Fibroblast of lung (primary cell): ENCODE measurements at regions not wholly inside any gene's neighbourhood (a gene's known extent, or its start where the extent isn't known, plus 50 kb on each side); places are given as distances from the start of the nearest gene placed in this dataset.

Experiments used
- DNase-seq, 2 donors: peaks; one replicate each; pipeline versions ENCODE4 v3.0.0 to v3.0.0-alpha.2; 2010; ENCODE audit warnings: low read depth in 2 of 2
- H2AFZ ChIP-seq: 2 replicates; pipeline ENCODE4 v1.5.1; 2012; ENCODE audit warnings: low read length, control low read depth, inconsistent platforms
- H3K27ac ChIP-seq: 2 replicates; pipeline ENCODE4 v1.5.1; 2011; ENCODE audit warnings: low read length, control low read depth; ENCODE audit not compliant: insufficient read depth
- H3K27me3 ChIP-seq: 2 replicates; pipeline ENCODE4 v1.5.1; 2011; ENCODE audit warnings: mild to moderate bottlenecking, low read length; ENCODE audit not compliant: control insufficient read depth, insufficient read depth
- H3K36me3 ChIP-seq: 2 replicates; pipeline ENCODE4 v1.5.1; 2011; ENCODE audit warnings: low read length; ENCODE audit not compliant: control insufficient read depth, insufficient read depth
- H3K4me1 ChIP-seq: 2 replicates; pipeline ENCODE4 v1.5.1; 2011; ENCODE audit warnings: low read length; ENCODE audit not compliant: control insufficient read depth, insufficient read depth; ENCODE audit errors: extremely low read depth
- H3K4me2 ChIP-seq: 2 replicates; pipeline ENCODE4 v1.5.1; 2011; ENCODE audit warnings: low read length, control low read depth; ENCODE audit not compliant: insufficient read depth; ENCODE audit errors: extremely low read depth
- H3K4me3 ChIP-seq, 4 experiments: fragments of 200-600 bp in 1 of 4; sonication (generic) in 1 of 4; replicated peaks in 1 of 4; 2 replicates each; pipeline ENCODE4 v1.5.1; 2011 to 2016; ENCODE audit warnings: low read length in 4 of 4, low read depth in 3 of 4, mild to moderate bottlenecking in 3 of 4, control low read depth in 2 of 4, inconsistent platforms in 1 of 4, mixed read lengths in 1 of 4; ENCODE audit not compliant: insufficient read depth in 1 of 4; ENCODE audit errors: control extremely low read depth in 1 of 4
- H3K79me2 ChIP-seq: 2 replicates; pipeline ENCODE4 v1.5.1; 2012; ENCODE audit warnings: mild to moderate bottlenecking, low read length, inconsistent platforms; ENCODE audit not compliant: control insufficient read depth, insufficient read depth
- H3K9ac ChIP-seq: 2 replicates; pipeline ENCODE4 v1.5.1; 2011; ENCODE audit warnings: mild to moderate bottlenecking, low read length, control low read depth; ENCODE audit not compliant: insufficient read depth
- H3K9me3 ChIP-seq: 2 replicates; pipeline ENCODE4 v1.5.1; 2012; ENCODE audit warnings: low read depth, low read length; ENCODE audit not compliant: control insufficient read depth, insufficient read depth
- H4K20me1 ChIP-seq: 2 replicates; pipeline ENCODE4 v1.5.1; 2011; ENCODE audit warnings: low read length; ENCODE audit not compliant: control insufficient read depth, insufficient read depth; ENCODE audit errors: extremely low read depth
- EZH2 ChIP-seq: IDR thresholded peaks from 2 replicates; pipeline ENCODE4 v1.5.1; 2012; ENCODE audit warnings: low read length, control low read depth, mild to moderate bottlenecking; ENCODE audit errors: missing control alignments
- TF ChIP-seq, protein P1 (sequence below), 2 donors: IDR thresholded peaks in 1 of 2; conservative IDR thresholded peaks in 1 of 2; 1 replicate in 1 of 2; 2 replicates in 1 of 2; pipeline ENCODE4 v1.5.1; 2011 to 2012; ENCODE audit warnings: low read length in 2 of 2, control low read depth in 1 of 2, inconsistent platforms in 1 of 2, low read depth in 1 of 2, mild to moderate bottlenecking in 1 of 2

DNA sequence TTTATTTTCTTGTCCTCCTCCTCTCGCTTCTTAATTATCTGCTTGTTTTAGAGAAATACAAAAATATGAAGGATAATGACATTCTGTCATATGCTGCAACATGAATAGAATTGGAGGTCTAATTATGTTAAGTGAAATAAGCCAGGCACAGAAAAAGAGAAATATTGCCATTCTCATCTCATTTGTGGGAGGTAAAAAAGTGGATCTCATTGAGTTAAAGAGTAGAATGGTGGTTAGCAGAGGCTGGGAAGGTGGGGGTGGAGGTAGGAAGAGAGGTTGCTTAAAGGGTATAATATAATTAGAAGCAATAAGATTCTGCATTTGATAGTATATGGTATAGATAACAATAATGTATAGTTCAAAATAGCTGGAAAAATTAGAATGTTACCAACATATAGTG lies 231.3 kb downstream of the JRKL start:
- Histone ChIP-seq H3K79me2 (no peaks in the 10 kb centered on the region), H3K9ac (no peak overlapping the region), H3K4me1 (no peaks in the 10 kb centered on the region), H2AFZ (no peak overlapping the region), H3K4me2 (no peak overlapping the region), H3K9me3 (no peaks in the 10 kb centered on the region), H3K27me3 (no peaks in the 10 kb centered on the region), H3K27ac (no peak overlapping the region), H3K36me3 (no peaks in the 10 kb centered on the region), H4K20me1 (no peaks in the 10 kb centered on the region), H3K4me3 (no peak overlapping the region)
- TF ChIP-seq, protein P1, sequence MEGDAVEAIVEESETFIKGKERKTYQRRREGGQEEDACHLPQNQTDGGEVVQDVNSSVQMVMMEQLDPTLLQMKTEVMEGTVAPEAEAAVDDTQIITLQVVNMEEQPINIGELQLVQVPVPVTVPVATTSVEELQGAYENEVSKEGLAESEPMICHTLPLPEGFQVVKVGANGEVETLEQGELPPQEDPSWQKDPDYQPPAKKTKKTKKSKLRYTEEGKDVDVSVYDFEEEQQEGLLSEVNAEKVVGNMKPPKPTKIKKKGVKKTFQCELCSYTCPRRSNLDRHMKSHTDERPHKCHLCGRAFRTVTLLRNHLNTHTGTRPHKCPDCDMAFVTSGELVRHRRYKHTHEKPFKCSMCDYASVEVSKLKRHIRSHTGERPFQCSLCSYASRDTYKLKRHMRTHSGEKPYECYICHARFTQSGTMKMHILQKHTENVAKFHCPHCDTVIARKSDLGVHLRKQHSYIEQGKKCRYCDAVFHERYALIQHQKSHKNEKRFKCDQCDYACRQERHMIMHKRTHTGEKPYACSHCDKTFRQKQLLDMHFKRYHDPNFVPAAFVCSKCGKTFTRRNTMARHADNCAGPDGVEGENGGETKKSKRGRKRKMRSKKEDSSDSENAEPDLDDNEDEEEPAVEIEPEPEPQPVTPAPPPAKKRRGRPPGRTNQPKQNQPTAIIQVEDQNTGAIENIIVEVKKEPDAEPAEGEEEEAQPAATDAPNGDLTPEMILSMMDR (conservative IDR thresholded peaks at IDR 0.05 in 1 of 2, IDR thresholded peaks at IDR 0.05 in 1 of 2; ENCODE audit: low read depth in 1 of 2, low read length in 2 of 2), result no peak
- no peak for TF ChIP-seq EZH2
- no peak for DNase-seq

DNA sequence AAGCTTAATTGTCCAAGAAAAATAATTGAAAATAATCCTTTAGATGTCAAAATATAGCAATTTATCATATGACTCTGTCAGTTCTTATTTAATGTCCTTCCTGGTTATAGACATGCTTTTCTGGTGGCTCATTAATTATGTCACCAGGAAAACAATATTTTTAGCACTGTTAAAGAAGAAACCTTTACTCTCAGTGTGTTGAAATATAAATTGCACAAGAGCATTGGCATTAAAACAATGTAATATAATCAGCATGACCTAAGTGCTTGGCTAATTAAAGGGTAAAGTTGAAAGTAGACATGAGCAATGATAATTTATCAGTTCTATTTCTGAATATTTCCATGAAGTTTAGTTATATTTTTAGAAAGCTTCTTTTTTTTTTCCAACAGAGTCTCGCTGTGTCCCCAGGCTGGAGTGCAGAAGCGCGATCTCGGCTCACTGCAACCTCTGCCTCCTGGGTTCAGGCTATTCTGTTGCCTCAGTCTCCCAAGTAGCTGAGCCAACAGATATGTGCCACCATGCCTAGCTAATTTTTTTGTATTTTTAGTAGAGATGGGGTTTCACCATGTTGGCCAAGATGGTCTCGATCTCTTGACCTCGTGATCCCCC lies 232.3 kb downstream of the JRKL start:
- no peak overlapping the region for H3K27ac ChIP-seq
- no peaks in the 10 kb centered on the region for H3K27me3 ChIP-seq
- no peaks in the 10 kb centered on the region for H3K4me1 ChIP-seq
- H4K20me1 ChIP-seq, result no peaks in the 10 kb centered on the region
- H3K36me3 ChIP-seq, result no peaks in the 10 kb centered on the region
- TF ChIP-seq, protein P1 (conservative IDR thresholded peaks at IDR 0.05 in 1 of 2, IDR thresholded peaks at IDR 0.05 in 1 of 2; ENCODE audit: low read depth in 1 of 2, low read length in 2 of 2), result no peak
- no peak for TF ChIP-seq EZH2
- DNase-seq, result no peak
- no peaks in the 10 kb centered on the region for H3K9me3 ChIP-seq
- H3K4me3 ChIP-seq, result no peak overlapping the region
- no peak overlapping the region for H2AFZ ChIP-seq
- H3K4me2 ChIP-seq, result no peak overlapping the region
- no peak overlapping the region for H3K9ac ChIP-seq
- no peaks in the 10 kb centered on the region for H3K79me2 ChIP-seq

DNA sequence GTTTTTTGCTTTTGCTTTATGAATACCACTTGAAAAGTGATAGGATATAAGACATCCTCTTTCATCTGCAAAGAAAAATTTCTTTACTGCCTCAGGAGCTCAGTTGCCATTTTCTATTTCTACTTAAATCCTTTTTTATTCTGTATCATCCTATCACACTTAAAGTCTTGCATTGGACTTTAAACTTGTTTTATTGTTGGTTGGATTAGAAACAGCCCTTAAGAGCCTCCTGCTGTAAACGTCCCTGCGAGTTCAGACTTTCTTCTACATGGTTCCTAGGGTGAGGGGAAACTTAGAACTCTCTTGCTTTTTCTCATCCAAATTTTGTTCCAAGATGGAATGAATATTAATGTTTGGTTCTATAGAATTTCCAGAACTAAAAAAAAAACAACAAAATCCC lies 234.3 kb downstream of the JRKL start:
- H3K27ac ChIP-seq, result no peak overlapping the region
- no peak overlapping the region for H3K4me3 ChIP-seq
- no peak for TF ChIP-seq EZH2
- TF ChIP-seq, protein P1 (conservative IDR thresholded peaks at IDR 0.05 in 1 of 2, IDR thresholded peaks at IDR 0.05 in 1 of 2; ENCODE audit: low read depth in 1 of 2, low read length in 2 of 2), result no peak
- DNase-seq, result no peak
- no peak overlapping the region for H3K4me2 ChIP-seq
- H3K9me3 ChIP-seq, result no peaks in the 10 kb centered on the region
- H2AFZ ChIP-seq, result no peak overlapping the region
- no peak overlapping the region for H3K9ac ChIP-seq
- H3K27me3 ChIP-seq, result no peaks in the 10 kb centered on the region
- H3K79me2 ChIP-seq, result no peaks in the 10 kb centered on the region
- no peaks in the 10 kb centered on the region for H3K4me1 ChIP-seq
- no peaks in the 10 kb centered on the region for H3K36me3 ChIP-seq
- H4K20me1 ChIP-seq, result no peaks in the 10 kb centered on the region
